ENCODE measurements at regions not wholly inside any gene's neighbourhood (a gene's known extent, or its start where the extent isn't known, plus 50 kb on each side); places are given as distances from the start of the nearest gene placed in this dataset.

- no peak overlapping the region for H3K27ac Mint-ChIP-seq
- CTCF ChIA-PET = no interaction called here
- H3K4me1 Mint-ChIP-seq (ENCODE audit: low read depth) = peaks cover 7% of the 10 kb centered on the region
- DNase-seq = no peak
- peaks cover 33% of the 10 kb centered on the region for H3K9me3 Mint-ChIP-seq
- POLR2A ChIA-PET = no interaction called here
- no peak overlapping the region for H3K4me3 Mint-ChIP-seq
- H3K27me3 Mint-ChIP-seq = peaks cover 15% of the 10 kb centered on the region
- peaks cover 13% of the 10 kb centered on the region for H3K36me3 Mint-ChIP-seq
- intact Hi-C loops (cut with micrococcal nuclease) = no loop called here
Observed at GRCh38 chr7:155184923-155185322, 112.8 kb upstream of the INSIG1 start.

GRCh38 chr7:155187061-155187785 lies 110.5 kb upstream of the INSIG1 start:
- ChIA-PET POLR2A (no interaction called here), CTCF (interaction anchor here (1.1 to 2.1 kb wide), 2 partner anchors 112 to 158 kb away, joined by 3 to 9 read pairs; no protein-coding TSS in a partner anchor)
- Mint-ChIP-seq H3K4me1 (ENCODE audit: low read depth) (peaks cover 16% of the 10 kb centered on the region), H3K27me3 (peaks cover 13% of the 10 kb centered on the region), H3K36me3 (peaks cover 13% of the 10 kb centered on the region), H3K27ac (no peak overlapping the region), H3K9me3 (peaks cover 33% of the 10 kb centered on the region), H3K4me3 (no peak overlapping the region)
- intact Hi-C loops (cut with micrococcal nuclease) = no loop called here
- no peak for DNase-seq

- CTCF ChIA-PET = interaction anchor here (0.6 to 3.2 kb wide), 4 partner anchors 30 to 155 kb away, joined by 3 to 38 read pairs (median 4); no protein-coding TSS in a partner anchor
- POLR2A ChIA-PET = no interaction called here
- Mint-ChIP-seq H3K36me3 (peaks cover 13% of the 10 kb centered on the region), H3K9me3 (peaks cover 33% of the 10 kb centered on the region), H3K27ac (no peak overlapping the region), H3K4me3 (no peak overlapping the region), H3K4me1 (ENCODE audit: low read depth) (peaks cover 24% of the 10 kb centered on the region), H3K27me3 (peaks cover 9% of the 10 kb centered on the region)
- intact Hi-C loops (cut with micrococcal nuclease) = no loop called here
- DNase-seq = no peak
Observed at GRCh38 chr7:155188357-155188756, 109.3 kb upstream of the INSIG1 start.

- H3K27me3 Mint-ChIP-seq = peaks cover 9% of the 10 kb centered on the region
- intact Hi-C loops (cut with micrococcal nuclease) = no loop called here
- peaks cover 13% of the 10 kb centered on the region for H3K36me3 Mint-ChIP-seq
- POLR2A ChIA-PET = interaction anchor here (1.4 to 1.6 kb wide), 2 partner anchors 10 to 109 kb away, joined by 3 to 5 read pairs; partner anchors contain the start of gene INSIG1
- DNase-seq = no peak
- H3K27ac Mint-ChIP-seq = no peak overlapping the region
- H3K4me3 Mint-ChIP-seq = no peak overlapping the region
- CTCF ChIA-PET = interaction anchor here (0.9 to 3.3 kb wide), 11 partner anchors 13 to 276 kb away, joined by 3 to 38 read pairs (median 6); no protein-coding TSS in a partner anchor
- H3K4me1 Mint-ChIP-seq (ENCODE audit: low read depth) = peaks cover 28% of the 10 kb centered on the region
- peaks cover 31% of the 10 kb centered on the region for H3K9me3 Mint-ChIP-seq
Observed at GRCh38 chr7:155188821-155189581, 108.7 kb upstream of the INSIG1 start.

- DNase-seq = no peak
- Mint-ChIP-seq H3K4me3 (no peak overlapping the region), H3K9me3 (peaks cover 27% of the 10 kb centered on the region), H3K4me1 (ENCODE audit: low read depth) (peaks cover 28% of the 10 kb centered on the region), H3K27ac (no peak overlapping the region), H3K27me3 (peaks cover 6% of the 10 kb centered on the region), H3K36me3 (peaks cover 10% of the 10 kb centered on the region)
- intact Hi-C loops (cut with micrococcal nuclease) = no loop called here
- ChIA-PET POLR2A (interaction anchor here (1.4 to 1.6 kb wide), 2 partner anchors 9 to 108 kb away, joined by 3 to 5 read pairs; partner anchors contain the start of gene INSIG1), CTCF (interaction anchor here (0.9 to 3.3 kb wide), 15 partner anchors 13 to 277 kb away, joined by 3 to 38 read pairs (median 6); no protein-coding TSS in a partner anchor)
Observed at GRCh38 chr7:155189590-155189989, 108.1 kb upstream of the INSIG1 start.

- POLR2A ChIA-PET = interaction anchor here (1.4 to 1.6 kb wide), 2 partner anchors 8 to 107 kb away, joined by 3 to 5 read pairs; partner anchors contain the start of gene INSIG1
- Mint-ChIP-seq H3K4me3 (no peak overlapping the region), H3K27ac (no peak overlapping the region), H3K9me3 (peaks cover 16% of the 10 kb centered on the region), H3K27me3 (peaks cover 4% of the 10 kb centered on the region), H3K36me3 (peaks cover 2% of the 10 kb centered on the region), H3K4me1 (ENCODE audit: low read depth) (peaks cover 28% of the 10 kb centered on the region)
- peak; percentile 76 for DNase-seq
- intact Hi-C loops (cut with micrococcal nuclease) = loop anchor here (1.0 to 2.0 kb wide), 4 partner anchors 15 to 264 kb away; no protein-coding TSS in a partner anchor
- CTCF ChIA-PET = interaction anchor here (0.6 to 3.3 kb wide), 17 partner anchors 11 to 263 kb away, joined by 3 to 38 read pairs (median 6); no protein-coding TSS in a partner anchor
Observed at GRCh38 chr7:155190688-155191087, 107.0 kb upstream of the INSIG1 start.

- no peak for DNase-seq
- Mint-ChIP-seq H3K27me3 (peaks cover 4% of the 10 kb centered on the region), H3K9me3 (peaks cover 16% of the 10 kb centered on the region), H3K36me3 (peaks cover 2% of the 10 kb centered on the region), H3K4me3 (no peak overlapping the region), H3K4me1 (ENCODE audit: low read depth) (peaks cover 28% of the 10 kb centered on the region), H3K27ac (no peak overlapping the region)
- CTCF ChIA-PET = interaction anchor here (0.6 to 3.3 kb wide), 13 partner anchors 12 to 264 kb away, joined by 3 to 38 read pairs (median 6); no protein-coding TSS in a partner anchor
- intact Hi-C loops (cut with micrococcal nuclease) = loop anchor here (2.0 kb wide), 1 partner anchor 264 kb away; no protein-coding TSS in a partner anchor
- POLR2A ChIA-PET = interaction anchor here (0.7 kb wide), 1 partner anchor 91 kb away, joined by 3 read pairs; no protein-coding TSS in a partner anchor
Observed at GRCh38 chr7:155191137-155191536, 106.5 kb upstream of the INSIG1 start.

GRCh38 chr7:155191901-155192478 lies 105.7 kb upstream of the INSIG1 start:
- intact Hi-C loops (cut with micrococcal nuclease) = loop anchor here (2.0 kb wide), 1 partner anchor 265 kb away; no protein-coding TSS in a partner anchor
- ChIA-PET POLR2A (no interaction called here), CTCF (interaction anchor here (0.7 to 3.9 kb wide), 5 partner anchors 24 to 264 kb away, joined by 3 to 18 read pairs (median 6); no protein-coding TSS in a partner anchor)
- no peak for DNase-seq
- Mint-ChIP-seq H3K4me1 (ENCODE audit: low read depth) (peaks cover 28% of the 10 kb centered on the region), H3K27me3 (peaks cover 4% of the 10 kb centered on the region), H3K9me3 (peaks cover 18% of the 10 kb centered on the region), H3K27ac (no peak overlapping the region), H3K36me3 (peaks cover 7% of the 10 kb centered on the region), H3K4me3 (no peak overlapping the region)

GRCh38 chr7:155192961-155193640 lies 104.6 kb upstream of the INSIG1 start:
- peaks cover 18% of the 10 kb centered on the region for H3K9me3 Mint-ChIP-seq
- CTCF ChIA-PET = interaction anchor here (0.6 to 3.9 kb wide), 4 partner anchors 13 to 152 kb away, joined by 3 to 18 read pairs (median 3); no protein-coding TSS in a partner anchor
- POLR2A ChIA-PET = interaction anchor here (0.8 kb wide), 1 partner anchor 106 kb away, joined by 4 read pairs; no protein-coding TSS in a partner anchor
- intact Hi-C loops (cut with micrococcal nuclease) = loop anchor here (1.0 kb wide), 1 partner anchor 24 kb away; no protein-coding TSS in a partner anchor
- H3K27me3 Mint-ChIP-seq = peaks cover 4% of the 10 kb centered on the region
- peaks cover 7% of the 10 kb centered on the region for H3K36me3 Mint-ChIP-seq
- H3K4me1 Mint-ChIP-seq (ENCODE audit: low read depth) = peaks cover 36% of the 10 kb centered on the region
- no peak overlapping the region for H3K4me3 Mint-ChIP-seq
- DNase-seq = no peak
- H3K27ac Mint-ChIP-seq = no peak overlapping the region

- CTCF ChIA-PET = interaction anchor here (1.6 to 3.9 kb wide), 2 partner anchors 22 to 151 kb away, joined by 3 to 18 read pairs; no protein-coding TSS in a partner anchor
- peaks cover 4% of the 10 kb centered on the region for H3K27me3 Mint-ChIP-seq
- H3K4me3 Mint-ChIP-seq = no peak overlapping the region
- peaks cover 18% of the 10 kb centered on the region for H3K9me3 Mint-ChIP-seq
- POLR2A ChIA-PET = no interaction called here
- H3K4me1 Mint-ChIP-seq (ENCODE audit: low read depth) = peaks cover 37% of the 10 kb centered on the region
- H3K36me3 Mint-ChIP-seq = peaks cover 7% of the 10 kb centered on the region
- H3K27ac Mint-ChIP-seq = no peak overlapping the region
- intact Hi-C loops (cut with micrococcal nuclease) = loop anchor here (1.0 kb wide), 1 partner anchor 24 kb away; no protein-coding TSS in a partner anchor
- DNase-seq = no peak
Observed at GRCh38 chr7:155193716-155194115, 104.0 kb upstream of the INSIG1 start.
